ENCODE measurements at regions not wholly inside any gene's neighbourhood (a gene's known extent, or its start where the extent isn't known, plus 50 kb on each side); places are given as distances from the start of the nearest gene placed in this dataset.

- no peak for DNase-seq (ENCODE audit: low spot score)
- intact Hi-C loops (cut with DNase I), result no loop called here
Observed at GRCh38 chr16:6574146-6574545, 758.5 kb upstream of the RBFOX1 start.

- DNase-seq (ENCODE audit: low spot score), result no peak
- intact Hi-C loops (cut with DNase I), result no loop called here
Observed at GRCh38 chr16:6573577-6573976, 759.1 kb upstream of the RBFOX1 start.

GRCh38 chr16:6571044-6571443 lies 761.6 kb upstream of the RBFOX1 start:
- no peak for DNase-seq (ENCODE audit: low spot score)
- intact Hi-C loops (cut with DNase I), result no loop called here

- DNase-seq (ENCODE audit: low spot score), result no peak
- intact Hi-C loops (cut with DNase I), result no loop called here
Observed at GRCh38 chr16:6570530-6570929, 762.1 kb upstream of the RBFOX1 start.

GRCh38 chr16:6562986-6563385 lies 769.7 kb upstream of the RBFOX1 start:
- intact Hi-C loops (cut with DNase I), result no loop called here
- DNase-seq (ENCODE audit: low spot score), result no peak

GRCh38 chr16:6560306-6561100 lies 772.1 kb upstream of the RBFOX1 start:
- DNase-seq (ENCODE audit: low spot score), result no peak
- intact Hi-C loops (cut with DNase I), result no loop called here

- DNase-seq (ENCODE audit: low spot score), result no peak
- intact Hi-C loops (cut with DNase I), result no loop called here
Observed at GRCh38 chr16:6558661-6559060, 774.0 kb upstream of the RBFOX1 start.

- intact Hi-C loops (cut with DNase I), result no loop called here
- no peak for DNase-seq (ENCODE audit: low spot score)
Observed at GRCh38 chr16:6558126-6558525, 774.5 kb upstream of the RBFOX1 start.

GRCh38 chr16:6557353-6558023 lies 775.2 kb upstream of the RBFOX1 start:
- no peak for DNase-seq (ENCODE audit: low spot score)
- intact Hi-C loops (cut with DNase I), result no loop called here

- intact Hi-C loops (cut with DNase I), result no loop called here
Observed at GRCh38 chr16:6549415-6549814, 783.2 kb upstream of the RBFOX1 start.

GRCh38 chr16:6548507-6548906 lies 784.1 kb upstream of the RBFOX1 start:
- DNase-seq (ENCODE audit: low spot score), result no peak
- intact Hi-C loops (cut with DNase I), result no loop called here

More at GRCh38 chr16:6549415-6549814, 783.2 kb upstream of the RBFOX1 start:
- DNase-seq (ENCODE audit: low spot score), result no peak

GRCh38 chr16:6547131-6547530 lies 785.5 kb upstream of the RBFOX1 start:
- intact Hi-C loops (cut with DNase I), result no loop called here
- no peak for DNase-seq (ENCODE audit: low spot score)

- no peak for DNase-seq (ENCODE audit: low spot score)
- intact Hi-C loops (cut with DNase I), result no loop called here
Observed at GRCh38 chr16:6545329-6545728, 787.3 kb upstream of the RBFOX1 start.

GRCh38 chr16:6541267-6541666 lies 791.4 kb upstream of the RBFOX1 start:
- intact Hi-C loops (cut with DNase I), result no loop called here
- DNase-seq (ENCODE audit: low spot score), result no peak

- no peak for DNase-seq (ENCODE audit: low spot score)
- intact Hi-C loops (cut with DNase I), result no loop called here
Observed at GRCh38 chr16:6536411-6536810, 796.2 kb upstream of the RBFOX1 start.

GRCh38 chr16:6531067-6531466 lies 801.6 kb upstream of the RBFOX1 start:
- intact Hi-C loops (cut with DNase I), result no loop called here
- no peak for DNase-seq (ENCODE audit: low spot score)

- intact Hi-C loops (cut with DNase I), result no loop called here
- no peak for DNase-seq (ENCODE audit: low spot score)
Observed at GRCh38 chr16:6528217-6528616, 804.4 kb upstream of the RBFOX1 start.

- no peak for DNase-seq (ENCODE audit: low spot score)
- intact Hi-C loops (cut with DNase I), result no loop called here
Observed at GRCh38 chr16:6527646-6528045, 805.0 kb upstream of the RBFOX1 start.

- no peak for DNase-seq (ENCODE audit: low spot score)
- intact Hi-C loops (cut with DNase I), result no loop called here
Observed at GRCh38 chr16:6524501-6524900, 808.1 kb upstream of the RBFOX1 start.

GRCh38 chr16:6517020-6517720 lies 815.5 kb upstream of the RBFOX1 start:
- DNase-seq (ENCODE audit: low spot score), result no peak
- intact Hi-C loops (cut with DNase I), result no loop called here

GRCh38 chr16:6512512-6512911 lies 820.1 kb upstream of the RBFOX1 start:
- DNase-seq (ENCODE audit: low spot score), result no peak
- intact Hi-C loops (cut with DNase I), result no loop called here

Measured in cardiac septum (tissue), 1 donor.